ENCODE measurements at regions not wholly inside any gene's neighbourhood (a gene's known extent, or its start where the extent isn't known, plus 50 kb on each side); places are given as distances from the start of the nearest gene placed in this dataset.
A peak's percentile ranks its signal among the peaks of the same experiment; 100 is the strongest.

DNA sequence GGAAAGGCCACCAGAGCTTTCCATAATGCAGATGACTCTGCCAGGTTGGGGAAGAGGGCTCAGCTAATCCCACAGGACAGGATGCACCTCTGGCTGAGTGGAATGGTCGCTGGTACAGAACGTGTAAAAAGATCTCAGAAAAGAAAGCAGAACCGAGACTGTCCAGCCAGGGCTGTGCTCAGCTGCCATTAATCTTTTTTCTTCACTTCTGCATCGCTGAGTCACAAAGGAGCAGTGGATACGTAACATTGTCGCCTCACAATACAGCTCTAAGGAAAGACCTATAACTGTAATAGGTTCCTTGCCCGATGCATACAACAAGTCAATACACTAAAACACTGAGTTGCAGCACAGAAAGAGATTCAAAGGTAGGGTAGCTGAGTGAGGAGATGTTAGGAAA, 354.2 kb downstream of the EN1 start:
- Histone ChIP-seq H3K23ac (ENCODE audit: low read length) (no peak overlapping the region), H4K5ac (ENCODE audit: low read length) (no peak overlapping the region), H3K36me3 (ENCODE audit: control insufficient read depth, insufficient read depth, low read length) (no peaks in the 10 kb centered on the region), H3K4me3 (ENCODE audit: low read length) (no peak overlapping the region), H2BK120ac (ENCODE audit: low read depth, low read length) (no peak overlapping the region), H3K27ac (ENCODE audit: low read depth, low read length) (no peak overlapping the region), H2AK5ac (ENCODE audit: low read length) (no peak overlapping the region), H3K79me2 (ENCODE audit: control insufficient read depth, insufficient read depth, low read length) (no peaks in the 10 kb centered on the region), H4K8ac (ENCODE audit: low read depth, low read length) (no peak overlapping the region), H3K4ac (ENCODE audit: low read depth, low read length) (no peak overlapping the region), H2BK15ac (replicated peaks; ENCODE audit: low read depth) (no peak overlapping the region), H3K9ac (ENCODE audit: low read length) (no peak overlapping the region), H3K4me2 (ENCODE audit: low read length) (no peak overlapping the region), H3K27me3 (ENCODE audit: insufficient read depth, low read length, poor library complexity) (no peaks in the 10 kb centered on the region), H3K18ac (ENCODE audit: low read length) (no peak overlapping the region), H3K56ac (ENCODE audit: low read length) (no peak overlapping the region), H3K4me1 (ENCODE audit: control insufficient read depth, low read depth, low read length) (peaks cover 2% of the 10 kb centered on the region), H3K79me1 (ENCODE audit: low read length) (no peaks in the 10 kb centered on the region), H2BK5ac (ENCODE audit: low read length) (no peak overlapping the region)
- WGBS (ENCODE audit: extremely low coverage, insufficient coverage, low lambda C conversion rate) = no CpG with 5 or more reads among the region's 7 CpGs
- DNase-seq = no peak

DNA sequence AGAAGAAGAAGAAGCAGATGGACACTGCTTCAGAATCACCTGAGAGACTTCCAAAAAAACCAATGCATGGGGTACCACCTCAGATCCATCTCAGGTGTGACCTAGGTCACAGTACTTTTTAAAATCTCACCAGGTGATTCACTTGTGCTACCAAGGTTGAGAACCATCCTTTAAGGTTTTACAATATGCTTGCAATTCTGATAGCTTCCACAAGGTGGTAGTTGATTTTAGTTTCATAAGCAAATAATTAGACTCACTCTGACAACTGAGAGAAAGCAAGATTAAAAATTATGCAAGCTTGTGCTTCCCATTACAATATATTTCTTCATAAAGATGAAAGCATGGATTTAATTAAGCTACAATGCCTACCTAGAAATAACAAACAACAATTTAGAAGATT, 355.1 kb downstream of the EN1 start:
- Histone ChIP-seq H3K4ac (ENCODE audit: low read depth, low read length) (no peak overlapping the region), H3K18ac (ENCODE audit: low read length) (no peak overlapping the region), H3K4me3 (ENCODE audit: low read length) (no peak overlapping the region), H3K56ac (ENCODE audit: low read length) (no peak overlapping the region), H3K9ac (ENCODE audit: low read length) (no peak overlapping the region), H2AK5ac (ENCODE audit: low read length) (no peak overlapping the region), H2BK120ac (ENCODE audit: low read depth, low read length) (no peak overlapping the region), H3K79me1 (ENCODE audit: low read length) (no peaks in the 10 kb centered on the region), H3K4me1 (ENCODE audit: control insufficient read depth, low read depth, low read length) (peaks cover 2% of the 10 kb centered on the region), H2BK15ac (replicated peaks; ENCODE audit: low read depth) (no peak overlapping the region), H3K36me3 (ENCODE audit: control insufficient read depth, insufficient read depth, low read length) (no peaks in the 10 kb centered on the region), H3K79me2 (ENCODE audit: control insufficient read depth, insufficient read depth, low read length) (no peaks in the 10 kb centered on the region), H4K8ac (ENCODE audit: low read depth, low read length) (no peak overlapping the region), H3K27ac (ENCODE audit: low read depth, low read length) (no peak overlapping the region), H3K4me2 (ENCODE audit: low read length) (no peak overlapping the region), H4K5ac (ENCODE audit: low read length) (no peak overlapping the region), H2BK5ac (ENCODE audit: low read length) (no peak overlapping the region), H3K23ac (ENCODE audit: low read length) (no peak overlapping the region), H3K27me3 (ENCODE audit: insufficient read depth, low read length, poor library complexity) (no peaks in the 10 kb centered on the region)
- DNase-seq = peak; percentile 28

- Histone ChIP-seq H3K27me3 (ENCODE audit: insufficient read depth, low read length, poor library complexity) (no peaks in the 10 kb centered on the region), H3K9ac (ENCODE audit: low read length) (no peak overlapping the region), H3K4me2 (ENCODE audit: low read length) (no peak overlapping the region)
These were observed 357.1 kb downstream of the EN1 start for GRCh38 chr2:118490330-118490729.

DNA sequence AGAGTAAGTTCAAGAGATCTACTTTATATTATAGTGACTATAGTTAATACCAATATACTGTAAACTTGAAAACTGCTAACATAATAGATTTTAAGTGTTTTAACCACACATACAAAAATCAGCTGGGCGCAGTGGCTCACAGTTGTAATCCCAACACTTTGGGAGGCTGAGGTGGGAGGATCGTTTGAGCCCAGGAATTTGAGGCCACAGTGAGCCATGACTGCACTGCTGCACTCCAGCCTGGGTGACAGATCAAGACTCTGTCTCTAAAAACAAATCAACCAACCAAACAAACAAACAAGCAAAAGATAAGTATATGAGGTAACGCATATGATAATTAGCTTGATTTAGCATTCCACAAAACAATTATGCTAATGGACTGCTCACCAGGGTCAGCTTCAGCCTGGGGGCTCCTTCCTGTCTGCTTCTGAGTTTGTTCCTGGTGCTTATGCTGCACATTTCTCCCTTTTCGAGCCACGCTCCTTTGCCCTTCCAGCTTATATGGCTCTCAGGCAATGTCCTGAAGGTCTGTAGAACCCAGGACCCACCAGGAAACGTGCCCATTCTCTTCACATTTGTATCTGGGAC, 357.6 kb downstream of the EN1 start:
- Histone ChIP-seq H3K23ac (ENCODE audit: low read length) (no peak overlapping the region), H4K8ac (ENCODE audit: low read depth, low read length) (no peak overlapping the region), H3K4me2 (ENCODE audit: low read length) (no peak overlapping the region), H3K27ac (ENCODE audit: low read depth, low read length) (no peak overlapping the region), H3K4ac (ENCODE audit: low read depth, low read length) (no peak overlapping the region), H2BK120ac (ENCODE audit: low read depth, low read length) (no peak overlapping the region), H3K27me3 (ENCODE audit: insufficient read depth, low read length, poor library complexity) (no peaks in the 10 kb centered on the region), H3K79me2 (ENCODE audit: control insufficient read depth, insufficient read depth, low read length) (no peaks in the 10 kb centered on the region), H2BK5ac (ENCODE audit: low read length) (no peak overlapping the region), H3K79me1 (ENCODE audit: low read length) (no peaks in the 10 kb centered on the region), H2AK5ac (ENCODE audit: low read length) (no peak overlapping the region), H3K9ac (ENCODE audit: low read length) (no peak overlapping the region), H3K36me3 (ENCODE audit: control insufficient read depth, insufficient read depth, low read length) (no peaks in the 10 kb centered on the region), H3K4me1 (ENCODE audit: control insufficient read depth, low read depth, low read length) (peaks cover 2% of the 10 kb centered on the region), H3K18ac (ENCODE audit: low read length) (no peak overlapping the region), H3K56ac (ENCODE audit: low read length) (no peak overlapping the region), H3K4me3 (ENCODE audit: low read length) (no peak overlapping the region), H2BK15ac (replicated peaks; ENCODE audit: low read depth) (no peak overlapping the region), H4K5ac (ENCODE audit: low read length) (no peak overlapping the region)
- WGBS (ENCODE audit: extremely low coverage, insufficient coverage, low lambda C conversion rate) = no CpG with 5 or more reads among the region's 6 CpGs
- DNase-seq = peak; percentile 60

More at GRCh38 chr2:118490330-118490729, 357.1 kb downstream of the EN1 start:
- peak; percentile 11 for DNase-seq
- H3K27ac ChIP-seq (ENCODE audit: low read depth, low read length) = no peak overlapping the region
- H2BK15ac ChIP-seq (replicated peaks; ENCODE audit: low read depth) = no peak overlapping the region
- no peaks in the 10 kb centered on the region for H3K79me1 ChIP-seq (ENCODE audit: low read length)
- H3K4me1 ChIP-seq (ENCODE audit: control insufficient read depth, low read depth, low read length) = peaks cover 2% of the 10 kb centered on the region
- H3K56ac ChIP-seq (ENCODE audit: low read length) = no peak overlapping the region
- no peak overlapping the region for H4K8ac ChIP-seq (ENCODE audit: low read depth, low read length)
- H3K23ac ChIP-seq (ENCODE audit: low read length) = no peak overlapping the region
- H3K79me2 ChIP-seq (ENCODE audit: control insufficient read depth, insufficient read depth, low read length) = no peaks in the 10 kb centered on the region
- no peak overlapping the region for H2AK5ac ChIP-seq (ENCODE audit: low read length)
- H3K4me3 ChIP-seq (ENCODE audit: low read length) = no peak overlapping the region
- H2BK5ac ChIP-seq (ENCODE audit: low read length) = no peak overlapping the region
- no peak overlapping the region for H3K4ac ChIP-seq (ENCODE audit: low read depth, low read length)
- no peaks in the 10 kb centered on the region for H3K36me3 ChIP-seq (ENCODE audit: control insufficient read depth, insufficient read depth, low read length)
- no peak overlapping the region for H3K18ac ChIP-seq (ENCODE audit: low read length)
- H2BK120ac ChIP-seq (ENCODE audit: low read depth, low read length) = no peak overlapping the region
- WGBS (ENCODE audit: extremely low coverage, insufficient coverage, low lambda C conversion rate) = no CpG with 5 or more reads among the region's 4 CpGs
- no peak overlapping the region for H4K5ac ChIP-seq (ENCODE audit: low read length)

- no peaks in the 10 kb centered on the region for H3K36me3 ChIP-seq (ENCODE audit: control insufficient read depth, insufficient read depth, low read length)
- H3K4me3 ChIP-seq (ENCODE audit: low read length) = no peak overlapping the region
- no peak overlapping the region for H4K8ac ChIP-seq (ENCODE audit: low read depth, low read length)
- no peak overlapping the region for H3K9ac ChIP-seq (ENCODE audit: low read length)
- no peak overlapping the region for H2BK5ac ChIP-seq (ENCODE audit: low read length)
- H3K18ac ChIP-seq (ENCODE audit: low read length) = no peak overlapping the region
- no peaks in the 10 kb centered on the region for H3K27me3 ChIP-seq (ENCODE audit: insufficient read depth, low read length, poor library complexity)
- DNase-seq = no peak
- no CpG with 5 or more reads among the region's 1 CpG for WGBS (ENCODE audit: extremely low coverage, insufficient coverage, low lambda C conversion rate)
- H3K4ac ChIP-seq (ENCODE audit: low read depth, low read length) = no peak overlapping the region
- no peak overlapping the region for H2BK120ac ChIP-seq (ENCODE audit: low read depth, low read length)
- H4K5ac ChIP-seq (ENCODE audit: low read length) = no peak overlapping the region
- no peaks in the 10 kb centered on the region for H3K4me1 ChIP-seq (ENCODE audit: control insufficient read depth, low read depth, low read length)
- H3K79me1 ChIP-seq (ENCODE audit: low read length) = no peaks in the 10 kb centered on the region
- no peak overlapping the region for H3K27ac ChIP-seq (ENCODE audit: low read depth, low read length)
- H3K4me2 ChIP-seq (ENCODE audit: low read length) = no peak overlapping the region
- H3K23ac ChIP-seq (ENCODE audit: low read length) = no peak overlapping the region
- no peak overlapping the region for H3K56ac ChIP-seq (ENCODE audit: low read length)
- H2AK5ac ChIP-seq (ENCODE audit: low read length) = no peak overlapping the region
- H2BK15ac ChIP-seq (replicated peaks; ENCODE audit: low read depth) = no peak overlapping the region
- no peaks in the 10 kb centered on the region for H3K79me2 ChIP-seq (ENCODE audit: control insufficient read depth, insufficient read depth, low read length)
These were observed 366.1 kb downstream of the EN1 start for GRCh38 chr2:118481299-118481698.

GRCh38 chr2:118479020-118479419, 368.4 kb downstream of the EN1 start:
- Histone ChIP-seq H3K27ac (ENCODE audit: low read depth, low read length) (no peak overlapping the region), H3K4ac (ENCODE audit: low read depth, low read length) (no peak overlapping the region), H4K5ac (ENCODE audit: low read length) (no peak overlapping the region), H3K56ac (ENCODE audit: low read length) (no peak overlapping the region), H3K23ac (ENCODE audit: low read length) (no peak overlapping the region), H3K36me3 (ENCODE audit: control insufficient read depth, insufficient read depth, low read length) (no peaks in the 10 kb centered on the region), H3K4me3 (ENCODE audit: low read length) (no peak overlapping the region), H3K27me3 (ENCODE audit: insufficient read depth, low read length, poor library complexity) (no peaks in the 10 kb centered on the region), H4K8ac (ENCODE audit: low read depth, low read length) (no peak overlapping the region), H3K9ac (ENCODE audit: low read length) (no peak overlapping the region), H2BK15ac (replicated peaks; ENCODE audit: low read depth) (no peak overlapping the region), H2BK5ac (ENCODE audit: low read length) (no peak overlapping the region), H2AK5ac (ENCODE audit: low read length) (no peak overlapping the region), H2BK120ac (ENCODE audit: low read depth, low read length) (no peak overlapping the region), H3K4me1 (ENCODE audit: control insufficient read depth, low read depth, low read length) (peaks cover 8% of the 10 kb centered on the region), H3K79me1 (ENCODE audit: low read length) (no peaks in the 10 kb centered on the region), H3K79me2 (ENCODE audit: control insufficient read depth, insufficient read depth, low read length) (no peaks in the 10 kb centered on the region), H3K4me2 (ENCODE audit: low read length) (no peak overlapping the region), H3K18ac (ENCODE audit: low read length) (no peak overlapping the region)
- WGBS (ENCODE audit: extremely low coverage, insufficient coverage, low lambda C conversion rate) = no CpG with 5 or more reads among the region's 5 CpGs
- DNase-seq = no peak
